Progenitor cell of endocrine pancreas (in vitro differentiated cells): ENCODE measurements at regions not wholly inside any gene's neighbourhood (a gene's known extent, or its start where the extent isn't known, plus 50 kb on each side); places are given as distances from the start of the nearest gene placed in this dataset.

Experiments used
- DNase-seq: peaks from one replicate; pipeline ENCODE4 v3.0.0; 2021; ENCODE audit warnings: low spot score; ENCODE audit not compliant: unreplicated experiment
- H3K27ac Mint-ChIP-seq: 2 replicates; pipeline ENCODE4 v1.8.0; 2021; ENCODE audit warnings: mild to moderate bottlenecking, moderate library complexity, mixed read lengths
- H3K27me3 Mint-ChIP-seq: 2 replicates; pipeline ENCODE4 v1.8.0; 2021; ENCODE audit warnings: mixed read lengths
- H3K36me3 Mint-ChIP-seq: 2 replicates; pipeline ENCODE4 v1.8.0; 2022; ENCODE audit warnings: mixed read lengths; ENCODE audit not compliant: insufficient read depth
- H3K4me1 Mint-ChIP-seq: 2 replicates; pipeline ENCODE4 v1.8.0; 2021; ENCODE audit warnings: low read depth, mixed read lengths
- H3K4me3 Mint-ChIP-seq: 2 replicates; pipeline ENCODE4 v1.8.0; 2021; ENCODE audit warnings: low read depth, mild to moderate bottlenecking, moderate library complexity, mixed read lengths
- H3K9me3 Mint-ChIP-seq: 2 replicates; pipeline ENCODE4 v1.8.0; 2021; ENCODE audit warnings: low read depth, mixed read lengths
- CTCF ChIP-seq: fragments of 200-600 bp; sonication (generic); IDR thresholded peaks from one replicate; pipeline ENCODE4 v1.5.0; 2021; ENCODE audit warnings: antibody characterized with exemption, mild to moderate bottlenecking; ENCODE audit not compliant: unreplicated experiment

DNA sequence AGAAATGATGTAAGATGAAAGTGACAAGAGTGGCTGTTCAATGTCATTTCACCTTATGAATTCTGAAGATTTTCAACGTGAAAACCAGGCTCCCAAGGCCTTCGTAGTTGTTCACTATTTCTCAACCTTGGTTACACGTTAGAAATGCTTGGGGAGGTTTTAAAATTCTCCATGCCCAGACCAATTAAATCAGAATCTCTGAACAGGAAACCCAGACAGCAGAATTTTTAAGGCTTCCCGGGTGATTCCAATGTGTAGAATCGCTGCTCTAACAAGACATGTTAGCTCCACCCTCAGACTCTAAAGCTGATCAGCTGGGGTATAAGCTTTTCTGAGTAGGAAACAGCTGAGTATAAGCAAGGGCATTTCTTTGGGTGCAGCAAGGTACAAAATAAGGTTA lies 160.4 kb upstream of the TET2 start:
- Mint-ChIP-seq H3K27me3 (peaks cover 10% of the 10 kb centered on the region), H3K4me3 (no peak overlapping the region), H3K4me1 (no peaks in the 10 kb centered on the region), H3K36me3 (no peaks in the 10 kb centered on the region), H3K27ac (no peak overlapping the region), H3K9me3 (peaks cover 5% of the 10 kb centered on the region)
- no peak for TF ChIP-seq CTCF
- no peak for DNase-seq

- peaks cover 13% of the 10 kb centered on the region for H3K27me3 Mint-ChIP-seq
- H3K9me3 Mint-ChIP-seq, result peaks cover 12% of the 10 kb centered on the region
- no peak overlapping the region for H3K4me3 Mint-ChIP-seq
- H3K4me1 Mint-ChIP-seq, result no peaks in the 10 kb centered on the region
- DNase-seq, result no peak
- no peak overlapping the region for H3K27ac Mint-ChIP-seq
- no peak for TF ChIP-seq CTCF
- H3K36me3 Mint-ChIP-seq, result no peaks in the 10 kb centered on the region
These were observed 157.3 kb upstream of the TET2 start for GRCh38 chr4:104989371-104989770.

DNA sequence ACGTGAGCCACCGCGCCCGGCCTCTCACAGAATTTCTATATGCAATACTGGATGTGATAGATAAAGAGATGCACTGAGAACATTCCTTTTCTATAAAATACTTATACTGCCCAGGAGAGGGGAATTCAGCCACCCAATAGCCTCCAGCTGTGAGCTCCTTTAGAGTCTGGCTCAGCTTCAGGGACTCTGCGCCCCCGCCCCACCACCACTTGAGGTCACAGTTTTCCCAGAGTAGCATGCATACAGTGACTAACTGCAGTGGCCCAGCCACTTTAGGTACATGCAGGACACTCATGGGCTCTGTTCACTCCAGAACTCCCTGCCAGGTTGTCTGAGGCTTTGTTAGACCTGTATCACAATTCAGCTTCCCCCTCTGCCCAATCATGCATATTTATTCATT lies 144.4 kb upstream of the TET2 start:
- H3K36me3 Mint-ChIP-seq, result no peaks in the 10 kb centered on the region
- no peaks in the 10 kb centered on the region for H3K4me1 Mint-ChIP-seq
- H3K4me3 Mint-ChIP-seq, result no peak overlapping the region
- peaks cover 7% of the 10 kb centered on the region for H3K27me3 Mint-ChIP-seq
- no peak for TF ChIP-seq CTCF
- no peak for DNase-seq
- peaks cover 10% of the 10 kb centered on the region for H3K9me3 Mint-ChIP-seq
- H3K27ac Mint-ChIP-seq, result no peak overlapping the region

DNA sequence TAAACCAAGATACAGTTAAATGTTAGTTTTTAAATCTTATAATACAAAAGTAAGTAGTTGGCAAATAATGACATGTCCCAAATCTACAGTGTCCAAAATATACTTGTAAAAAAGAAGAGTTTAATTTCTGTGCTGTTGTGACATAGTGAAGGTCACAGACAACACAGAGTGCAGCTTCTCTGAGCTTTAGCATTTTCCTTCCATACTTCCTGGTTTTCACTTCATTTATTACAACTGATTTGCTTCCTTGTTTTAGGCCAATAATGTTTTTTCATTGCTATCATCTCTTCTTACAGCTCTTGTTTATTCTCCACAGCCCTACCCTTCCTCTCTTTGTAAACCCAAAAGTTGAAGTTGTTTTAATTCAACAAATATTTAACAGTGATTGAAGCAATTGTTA lies 132.4 kb upstream of the TET2 start:
- no peak overlapping the region for H3K27ac Mint-ChIP-seq
- H3K36me3 Mint-ChIP-seq, result peaks cover 2% of the 10 kb centered on the region
- no peak overlapping the region for H3K4me3 Mint-ChIP-seq
- no peak for TF ChIP-seq CTCF
- H3K27me3 Mint-ChIP-seq, result peaks cover 4% of the 10 kb centered on the region
- no peak for DNase-seq
- peaks cover 22% of the 10 kb centered on the region for H3K9me3 Mint-ChIP-seq
- H3K4me1 Mint-ChIP-seq, result no peaks in the 10 kb centered on the region

GRCh38 chr4:105014635-105015034 lies 132.0 kb upstream of the TET2 start:
- TF ChIP-seq CTCF, result no peak
- Mint-ChIP-seq H3K36me3 (peaks cover 2% of the 10 kb centered on the region), H3K4me3 (no peak overlapping the region), H3K27ac (no peak overlapping the region), H3K27me3 (peaks cover 4% of the 10 kb centered on the region), H3K4me1 (no peaks in the 10 kb centered on the region), H3K9me3 (peaks cover 19% of the 10 kb centered on the region)
- DNase-seq, result no peak

DNA sequence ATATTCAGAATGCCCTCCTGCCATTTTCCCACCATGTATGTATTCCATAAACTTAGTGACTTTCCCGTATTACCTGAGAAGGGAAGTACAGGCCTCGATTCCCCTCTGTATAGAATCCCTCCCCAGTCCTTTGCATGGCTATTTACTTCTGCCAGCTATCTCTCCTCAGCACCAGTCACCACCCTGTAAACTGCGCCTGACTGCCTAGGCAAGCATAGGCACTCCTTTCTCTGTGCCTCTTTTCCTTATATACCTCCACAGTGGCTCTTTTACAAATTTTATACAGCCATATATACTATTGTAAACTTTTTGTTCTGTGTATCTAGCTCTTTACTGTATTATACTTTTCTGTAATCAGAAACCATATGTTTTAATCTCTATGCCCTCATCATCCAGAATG lies 130.9 kb upstream of the TET2 start:
- Mint-ChIP-seq H3K4me1 (no peaks in the 10 kb centered on the region), H3K9me3 (peaks cover 8% of the 10 kb centered on the region), H3K27me3 (peaks cover 4% of the 10 kb centered on the region), H3K27ac (no peak overlapping the region), H3K36me3 (no peaks in the 10 kb centered on the region), H3K4me3 (no peak overlapping the region)
- no peak for DNase-seq
- no peak for TF ChIP-seq CTCF
